ENCODE measurements at regions not wholly inside any gene's neighbourhood (a gene's known extent, or its start where the extent isn't known, plus 50 kb on each side); places are given as distances from the start of the nearest gene placed in this dataset.

- Histone ChIP-seq H3K27me3 (no peaks in the 10 kb centered on the region), H3K4me1 (peaks cover 0 to 10% (median 3%) of the 10 kb centered on the region in 4 donors), H3K36me3 (no peaks in the 10 kb centered on the region), H3K27ac (no peak overlapping the region), H3K4me3 (no peak overlapping the region), H3K9me3 (no peaks in the 10 kb centered on the region)
- ATAC-seq (ENCODE audit: low FRiP score in 2 of 2), result no peak
- no peak for DNase-seq
- WGBS, 2 donors, result 92 to 97% methylated on average over 1 of the region's 1 CpG
- TF ChIP-seq POLR2A (IDR thresholded peaks at IDR 0.05) (no peak), CTCF (IDR thresholded peaks at IDR 0.05) (no peak), EP300 (IDR thresholded peaks at IDR 0.05) (no peak), POLR2AphosphoS5 (IDR thresholded peaks at IDR 0.05) (no peak)
Measured at GRCh38 chr1:221805121-221805520, 63.2 kb upstream of the DUSP10 start.

DNA sequence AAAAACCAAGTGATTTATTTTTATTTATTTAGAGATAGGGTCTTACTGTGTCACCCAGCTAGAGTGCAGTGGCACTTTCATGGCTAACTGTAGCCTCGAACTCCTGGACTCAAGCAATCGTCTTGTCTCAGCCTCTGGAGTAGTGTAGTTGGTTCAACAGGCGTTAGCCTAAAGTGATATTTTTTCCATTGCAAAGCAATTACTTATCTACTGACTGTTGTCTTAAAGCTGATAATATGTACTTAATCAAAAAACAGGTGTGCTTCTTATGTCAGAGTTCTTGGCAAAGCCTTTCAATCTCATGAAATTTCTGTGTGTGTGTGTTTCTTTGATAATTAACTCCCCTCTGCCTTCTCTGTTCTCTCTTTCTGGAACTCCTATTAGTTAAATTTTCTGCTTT lies 62.4 kb upstream of the DUSP10 start:
- Histone ChIP-seq H3K27me3 (no peaks in the 10 kb centered on the region), H3K36me3 (no peaks in the 10 kb centered on the region), H3K4me1 (peaks cover 0 to 4% (median 0%) of the 10 kb centered on the region in 4 donors), H3K9me3 (peaks cover 0 to 3% (median 0%) of the 10 kb centered on the region in 4 donors), H3K27ac (no peak overlapping the region), H3K4me3 (no peak overlapping the region)
- DNase-seq, result no peak
- no peak for ATAC-seq (ENCODE audit: low FRiP score in 2 of 2)
- WGBS, 2 donors, result 85 to 96% methylated on average over 3 of the region's 3 CpGs
- TF ChIP-seq EP300 (IDR thresholded peaks at IDR 0.05) (no peak), CTCF (IDR thresholded peaks at IDR 0.05) (no peak), POLR2AphosphoS5 (IDR thresholded peaks at IDR 0.05) (no peak), POLR2A (IDR thresholded peaks at IDR 0.05) (no peak)

DNA sequence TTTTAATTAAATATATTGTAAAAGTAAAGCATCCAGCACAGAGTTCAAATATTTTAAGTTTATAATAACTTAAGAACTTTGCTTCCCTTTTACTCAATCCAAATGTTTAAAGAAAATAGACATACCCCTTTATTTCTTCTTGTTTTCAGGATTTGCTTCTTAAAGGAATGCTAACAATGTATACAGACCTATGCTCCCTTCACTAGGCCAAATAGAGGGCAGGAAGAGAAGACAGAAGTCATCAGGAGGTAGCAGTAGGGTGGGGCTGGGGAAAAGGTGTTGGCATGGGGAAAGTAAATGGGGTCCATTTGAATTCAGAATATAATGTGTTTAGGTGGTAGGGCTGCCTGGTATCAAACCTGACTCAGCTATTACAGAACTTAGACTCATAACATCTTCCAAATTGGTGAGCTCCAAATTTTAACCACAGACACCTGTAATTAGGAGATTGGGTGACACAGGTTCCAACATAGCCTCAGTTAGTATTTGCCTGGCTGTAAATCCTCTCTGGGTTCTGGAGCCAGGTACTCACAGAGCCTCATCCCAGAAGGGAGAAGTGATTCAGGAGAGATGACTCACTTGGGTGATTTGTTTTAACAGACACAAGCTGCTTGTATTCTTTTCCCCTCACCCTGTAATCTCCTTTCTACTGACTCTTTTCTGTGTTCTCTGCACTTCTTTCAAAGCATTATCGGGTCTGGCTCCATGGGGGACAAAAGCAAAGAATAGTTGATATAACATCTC lies 60.1 kb upstream of the DUSP10 start:
- 67 to 74% methylated on average over 1 of the region's 1 CpG for WGBS, 2 donors
- Histone ChIP-seq H3K4me3 (no peak overlapping the region), H3K27me3 (no peaks in the 10 kb centered on the region), H3K9me3 (peaks cover 0 to 3% (median 0%) of the 10 kb centered on the region in 4 donors), H3K27ac (no peak overlapping the region), H3K4me1 (no peaks in the 10 kb centered on the region), H3K36me3 (no peaks in the 10 kb centered on the region)
- TF ChIP-seq EP300 (IDR thresholded peaks at IDR 0.05), result no peak
- no peak for TF ChIP-seq POLR2AphosphoS5 (IDR thresholded peaks at IDR 0.05)
- no peak for TF ChIP-seq CTCF (IDR thresholded peaks at IDR 0.05)
- TF ChIP-seq POLR2A (IDR thresholded peaks at IDR 0.05), result no peak
- DNase-seq (no peak), ATAC-seq (ENCODE audit: low FRiP score in 2 of 2) (no peak)

DNA sequence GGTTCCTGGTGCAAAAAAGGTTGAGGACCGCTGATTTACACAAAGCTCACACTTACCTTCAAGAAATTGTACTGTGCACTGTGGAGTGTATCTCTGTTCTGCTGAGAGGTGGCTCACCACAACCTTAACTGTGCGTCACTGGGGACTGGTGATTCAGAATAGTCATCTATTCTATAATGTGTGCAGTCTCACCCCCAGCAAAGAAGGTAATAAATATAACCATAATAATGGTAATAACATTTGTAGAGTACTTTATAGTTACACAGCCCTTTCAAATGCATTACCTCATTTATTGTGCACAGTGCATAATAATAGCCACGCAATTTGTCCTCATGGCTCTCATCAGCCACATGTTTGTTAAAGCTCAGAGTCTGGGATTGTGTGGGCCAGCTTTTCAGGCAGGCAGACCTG lies 59.4 kb upstream of the DUSP10 start:
- TF ChIP-seq POLR2AphosphoS5 (IDR thresholded peaks at IDR 0.05) (no peak), CTCF (IDR thresholded peaks at IDR 0.05) (no peak), EP300 (IDR thresholded peaks at IDR 0.05) (no peak), POLR2A (IDR thresholded peaks at IDR 0.05) (no peak)
- ATAC-seq (ENCODE audit: low FRiP score in 2 of 2) (no peak), DNase-seq (no peak)
- Histone ChIP-seq H3K4me1 (no peaks in the 10 kb centered on the region), H3K4me3 (no peak overlapping the region), H3K27me3 (no peaks in the 10 kb centered on the region), H3K27ac (no peak overlapping the region), H3K9me3 (peaks cover 0 to 3% (median 0%) of the 10 kb centered on the region in 4 donors), H3K36me3 (no peaks in the 10 kb centered on the region)
- 94 to 96% methylated on average over 3 of the region's 3 CpGs for WGBS, 2 donors

DNA sequence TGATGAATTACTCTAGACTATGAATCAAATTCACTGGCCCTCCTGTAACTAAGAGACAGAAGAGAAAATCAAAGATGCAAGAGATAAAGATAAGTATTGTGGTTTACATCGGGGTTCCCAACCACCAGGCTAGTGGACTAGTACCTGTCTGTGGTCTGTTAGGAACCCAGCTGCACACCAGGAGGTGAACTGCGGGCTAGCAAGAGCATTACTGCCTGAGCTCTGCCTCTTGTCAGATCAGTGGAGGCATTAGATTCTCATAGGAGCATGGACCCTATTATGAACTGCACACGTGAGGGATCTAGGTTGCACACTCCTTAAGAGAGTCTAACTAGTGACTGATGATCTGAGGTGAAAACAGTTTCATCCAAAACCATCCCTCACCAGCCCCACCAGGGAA lies 58.9 kb upstream of the DUSP10 start:
- Histone ChIP-seq H3K27me3 (no peaks in the 10 kb centered on the region), H3K9me3 (peaks cover 0 to 3% (median 0%) of the 10 kb centered on the region in 4 donors), H3K4me3 (no peak overlapping the region), H3K27ac (no peak overlapping the region), H3K36me3 (no peaks in the 10 kb centered on the region), H3K4me1 (no peaks in the 10 kb centered on the region)
- 76 to 78% methylated on average over 3 of the region's 3 CpGs for WGBS, 2 donors
- DNase-seq, result no peak
- TF ChIP-seq POLR2AphosphoS5 (IDR thresholded peaks at IDR 0.05) (no peak), CTCF (IDR thresholded peaks at IDR 0.05) (no peak), EP300 (IDR thresholded peaks at IDR 0.05) (no peak), POLR2A (IDR thresholded peaks at IDR 0.05) (no peak)
- no peak for ATAC-seq (ENCODE audit: low FRiP score in 2 of 2)
